IPS DF 6.9 (cell line): ENCODE measurements at regions not wholly inside any gene's neighbourhood (a gene's known extent, or its start where the extent isn't known, plus 50 kb on each side); places are given as distances from the start of the nearest gene placed in this dataset.

Experiments
- DNase-seq: peaks from one replicate; pipeline ENCODE4 v3.0.0-alpha.2; 2013; ENCODE audit warnings: low read depth, low spot score
- H3K27ac ChIP-seq: one replicate; pipeline ENCODE4 v1.5.1; 2013; ENCODE audit warnings: low read length, control low read depth
- H3K27me3 ChIP-seq: 2 replicates; pipeline ENCODE4 v1.6.1; 2013; ENCODE audit warnings: mild to moderate bottlenecking, low read length; ENCODE audit not compliant: control insufficient read depth, insufficient read depth
- H3K36me3 ChIP-seq: 2 replicates; pipeline ENCODE4 v1.6.1; 2013; ENCODE audit warnings: low read length; ENCODE audit not compliant: control insufficient read depth, insufficient read depth
- H3K4me1 ChIP-seq: 2 replicates; pipeline ENCODE4 v1.6.1; 2013; ENCODE audit warnings: low read length; ENCODE audit not compliant: control insufficient read depth, insufficient read depth
- H3K4me3 ChIP-seq: 2 replicates; pipeline ENCODE4 v1.5.1; 2013; ENCODE audit warnings: mild to moderate bottlenecking, low read length
- H3K9me3 ChIP-seq: 2 replicates; pipeline ENCODE4 v1.6.1; 2013; ENCODE audit warnings: low read length, inconsistent platforms; ENCODE audit not compliant: control insufficient read depth, insufficient read depth
- WGBS: extraction: QIAGEN DNeasy Blood & Tissue Kit; methylation state at CpG from one replicate; pipeline ENCODE4 v1.1.7; 2013; ENCODE audit warnings: mixed read lengths, missing lambda C conversion rate; ENCODE audit not compliant: insufficient read length, insufficient coverage; 5-methylcytosine and 5-hydroxymethylcytosine counted together

DNA sequence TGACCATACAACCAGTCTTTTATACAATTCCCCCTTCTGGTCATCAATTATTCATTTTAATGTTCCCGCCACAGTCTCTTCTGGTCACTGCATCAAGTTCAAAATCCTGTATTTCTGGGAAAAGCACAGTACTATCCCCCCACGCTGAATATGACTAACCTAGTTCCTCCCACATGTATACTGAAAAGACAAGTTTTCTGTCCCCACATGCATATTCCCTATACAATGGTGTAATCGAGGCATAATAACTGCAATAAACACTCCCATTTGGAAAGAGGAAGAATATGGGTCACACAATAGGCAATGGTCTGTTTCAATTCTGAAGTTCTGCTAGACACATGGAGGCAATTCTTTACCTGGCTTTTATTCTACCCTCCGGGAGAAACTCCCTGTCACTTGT is 344.9 kb downstream of the EFNA5 start:
- Histone ChIP-seq H3K27ac (no peak overlapping the region), H3K4me3 (no peak overlapping the region), H3K27me3 (no peaks in the 10 kb centered on the region), H3K4me1 (no peaks in the 10 kb centered on the region), H3K36me3 (no peaks in the 10 kb centered on the region), H3K9me3 (no peaks in the 10 kb centered on the region)
- no peak for DNase-seq
- no CpG with 5 or more reads among the region's 4 CpGs for WGBS

DNA sequence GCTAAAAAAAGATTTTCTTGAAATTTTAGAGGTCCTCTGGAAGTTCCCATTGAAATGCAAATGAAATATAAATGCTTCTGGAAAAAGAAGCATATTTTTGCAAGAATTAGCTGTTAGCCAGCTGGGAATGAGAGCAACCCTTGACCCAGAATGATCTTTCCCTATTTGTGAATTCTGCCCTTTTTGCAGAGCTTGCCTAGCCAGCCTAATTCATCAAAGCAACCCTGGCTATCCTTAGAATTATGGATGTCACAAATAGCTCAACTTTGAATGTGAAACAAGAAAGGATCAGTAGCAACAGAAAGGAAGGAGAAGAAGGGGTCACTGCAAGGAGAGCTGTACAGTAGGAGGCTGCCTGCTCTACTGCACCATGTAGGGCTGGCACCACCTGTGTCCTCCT is 345.9 kb downstream of the EFNA5 start:
- Histone ChIP-seq H3K9me3 (no peaks in the 10 kb centered on the region), H3K27me3 (no peaks in the 10 kb centered on the region), H3K4me3 (no peak overlapping the region), H3K27ac (no peak overlapping the region), H3K36me3 (no peaks in the 10 kb centered on the region), H3K4me1 (no peaks in the 10 kb centered on the region)
- no peak for DNase-seq

DNA sequence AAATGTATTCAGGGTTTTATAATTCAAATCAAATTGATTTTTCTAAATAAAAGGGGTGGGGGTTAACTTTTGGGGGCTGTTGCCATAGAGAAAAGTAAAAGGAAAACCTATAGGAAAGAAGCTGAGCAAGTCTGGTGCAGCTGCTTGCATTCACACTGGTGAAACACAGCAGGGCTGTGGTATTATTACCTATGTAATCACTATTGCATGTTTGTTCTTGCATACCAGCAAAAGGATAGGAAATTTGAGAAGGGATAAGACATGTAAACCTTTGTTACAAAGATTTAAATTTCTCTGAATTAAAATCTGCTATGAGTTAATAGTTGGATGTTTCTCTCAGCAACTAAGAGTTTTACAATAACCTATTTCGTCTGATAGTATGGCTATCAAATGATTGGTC is 346.7 kb downstream of the EFNA5 start:
- Histone ChIP-seq H3K36me3 (no peaks in the 10 kb centered on the region), H3K9me3 (no peaks in the 10 kb centered on the region), H3K27me3 (no peaks in the 10 kb centered on the region), H3K4me3 (no peak overlapping the region), H3K27ac (no peak overlapping the region), H3K4me1 (no peaks in the 10 kb centered on the region)
- no peak for DNase-seq
- WGBS, result no CpG with 5 or more reads among the region's 1 CpG

DNA sequence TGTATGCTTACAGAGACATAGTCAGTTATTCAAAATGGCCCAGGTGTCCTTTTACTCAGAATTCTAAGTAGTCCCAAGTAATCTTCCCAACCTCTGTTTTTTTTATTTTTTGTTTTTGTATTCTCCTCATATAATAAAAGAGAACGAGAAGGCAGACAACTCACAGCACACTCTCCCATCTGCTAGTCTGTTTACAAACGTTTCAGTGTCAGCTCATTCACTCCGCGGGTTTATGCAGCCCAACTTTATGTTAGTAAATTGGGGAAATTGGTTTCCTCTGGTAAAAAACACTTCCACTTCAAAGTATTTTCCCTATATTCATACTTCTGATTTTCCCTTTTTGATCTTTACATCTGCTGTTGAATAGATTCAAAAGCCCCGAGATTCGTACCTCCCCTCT is 347.2 kb downstream of the EFNA5 start:
- no peaks in the 10 kb centered on the region for H3K4me1 ChIP-seq
- H3K27me3 ChIP-seq, result no peaks in the 10 kb centered on the region
- H3K9me3 ChIP-seq, result no peaks in the 10 kb centered on the region
- H3K4me3 ChIP-seq, result no peak overlapping the region
- H3K27ac ChIP-seq, result no peak overlapping the region
- DNase-seq, result no peak
- no peaks in the 10 kb centered on the region for H3K36me3 ChIP-seq
- WGBS, result no CpG with 5 or more reads among the region's 6 CpGs

GRCh38 chr5:107322936-107323335 is 347.8 kb downstream of the EFNA5 start:
- Histone ChIP-seq H3K27me3 (no peaks in the 10 kb centered on the region), H3K9me3 (no peaks in the 10 kb centered on the region), H3K4me3 (no peak overlapping the region), H3K4me1 (no peaks in the 10 kb centered on the region), H3K36me3 (no peaks in the 10 kb centered on the region), H3K27ac (no peak overlapping the region)
- no CpG with 5 or more reads among the region's 5 CpGs for WGBS
- no peak for DNase-seq

GRCh38 chr5:107321906-107322305 is 348.8 kb downstream of the EFNA5 start:
- Histone ChIP-seq H3K27me3 (no peaks in the 10 kb centered on the region), H3K4me1 (no peaks in the 10 kb centered on the region), H3K27ac (no peak overlapping the region), H3K36me3 (no peaks in the 10 kb centered on the region), H3K4me3 (no peak overlapping the region), H3K9me3 (no peaks in the 10 kb centered on the region)
- DNase-seq, result no peak
- WGBS, result no CpG with 5 or more reads among the region's 1 CpG

GRCh38 chr5:107320846-107321245 is 349.9 kb downstream of the EFNA5 start:
- no CpG with 5 or more reads among the region's 2 CpGs for WGBS
- Histone ChIP-seq H3K4me3 (no peak overlapping the region), H3K27ac (no peak overlapping the region), H3K27me3 (no peaks in the 10 kb centered on the region), H3K9me3 (no peaks in the 10 kb centered on the region), H3K36me3 (no peaks in the 10 kb centered on the region), H3K4me1 (no peaks in the 10 kb centered on the region)
- DNase-seq, result no peak

- no peaks in the 10 kb centered on the region for H3K9me3 ChIP-seq
- DNase-seq, result no peak
- no CpG with 5 or more reads among the region's 2 CpGs for WGBS
- H3K4me3 ChIP-seq, result no peak overlapping the region
- H3K27ac ChIP-seq, result no peak overlapping the region
- H3K27me3 ChIP-seq, result no peaks in the 10 kb centered on the region
- no peaks in the 10 kb centered on the region for H3K36me3 ChIP-seq
- H3K4me1 ChIP-seq, result no peaks in the 10 kb centered on the region
Measured at GRCh38 chr5:107320376-107320775, 350.4 kb downstream of the EFNA5 start.

DNA sequence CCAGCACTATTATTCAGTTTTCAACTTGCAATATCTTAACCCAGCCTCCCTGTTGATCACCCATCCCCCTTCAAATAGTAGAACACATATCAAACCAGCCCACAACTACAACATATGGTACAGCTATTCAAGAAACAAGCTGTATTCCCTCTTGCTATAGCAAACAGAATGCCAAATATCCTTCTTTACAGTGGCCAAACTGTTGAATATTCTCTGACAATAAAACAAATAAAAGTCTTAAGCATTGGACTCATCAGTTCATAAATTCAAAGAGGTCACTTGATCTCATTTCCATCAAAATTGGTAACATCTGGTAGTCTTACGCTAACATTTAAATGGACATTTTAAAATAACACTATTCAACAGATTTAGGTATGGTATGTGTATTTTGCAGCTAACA is 350.8 kb downstream of the EFNA5 start:
- H3K27ac ChIP-seq, result no peak overlapping the region
- WGBS, result no CpG with 5 or more reads among the region's 1 CpG
- DNase-seq, result no peak

GRCh38 chr5:107314330-107314729 is 356.4 kb downstream of the EFNA5 start:
- Histone ChIP-seq H3K4me1 (no peaks in the 10 kb centered on the region), H3K4me3 (no peak overlapping the region), H3K9me3 (no peaks in the 10 kb centered on the region), H3K27ac (no peak overlapping the region), H3K36me3 (no peaks in the 10 kb centered on the region), H3K27me3 (no peaks in the 10 kb centered on the region)
- WGBS, result no CpG with 5 or more reads among the region's 3 CpGs
- no peak for DNase-seq

More for the DNA sequence above, 350.8 kb downstream of the EFNA5 start:
- Histone ChIP-seq H3K4me1 (no peaks in the 10 kb centered on the region), H3K36me3 (no peaks in the 10 kb centered on the region), H3K9me3 (no peaks in the 10 kb centered on the region), H3K4me3 (no peak overlapping the region), H3K27me3 (no peaks in the 10 kb centered on the region)

DNA sequence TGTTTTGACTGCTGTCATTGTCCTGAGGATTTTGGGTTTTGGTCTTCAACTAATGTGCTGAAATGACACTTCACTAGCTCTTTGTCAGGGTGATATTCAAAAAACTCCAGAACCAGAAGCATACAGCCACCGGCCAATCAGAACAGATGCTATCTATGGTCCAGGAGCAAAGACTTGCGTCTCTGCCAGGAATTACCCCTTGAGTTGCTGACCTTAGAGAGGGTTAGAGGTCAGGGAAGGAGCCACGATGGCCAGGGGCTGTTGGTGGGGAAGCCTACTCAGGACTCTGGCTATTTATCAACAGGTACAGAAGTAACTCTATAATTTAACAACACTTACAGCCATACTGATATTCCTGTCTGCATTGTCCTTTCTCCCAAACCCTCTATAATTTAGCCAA is 356.8 kb downstream of the EFNA5 start:
- no peaks in the 10 kb centered on the region for H3K9me3 ChIP-seq
- H3K4me1 ChIP-seq, result no peaks in the 10 kb centered on the region
- no peaks in the 10 kb centered on the region for H3K27me3 ChIP-seq
- no peak for DNase-seq
- no CpG with 5 or more reads among the region's 3 CpGs for WGBS
- H3K36me3 ChIP-seq, result no peaks in the 10 kb centered on the region
- H3K4me3 ChIP-seq, result no peak overlapping the region
- no peak overlapping the region for H3K27ac ChIP-seq
